GM23338 (cell line): ENCODE measurements at regions not wholly inside any gene's neighbourhood (a gene's known extent, or its start where the extent isn't known, plus 50 kb on each side); places are given as distances from the start of the nearest gene placed in this dataset.

Source experiments
- ATAC-seq: fragments of 200-7000 bp; cut with Tn5 transposase; 3 replicates; pipeline ENCODE4 v1.9.1; 2020
- DNase-seq: peaks from one replicate; pipeline ENCODE4 v3.0.0-alpha.2; 2015; ENCODE audit warnings: low spot score
- H2AFZ ChIP-seq: fragments of 200-600 bp; sonication (generic); 2 replicates; pipeline ENCODE4 v1.8.0; 2016; ENCODE audit warnings: antibody characterized with exemption, mild to moderate bottlenecking, moderate library complexity
- H3F3A ChIP-seq: fragments of 200-600 bp; sonication (generic); replicated peaks from 2 replicates; pipeline ENCODE4 v1.8.0; 2017; ENCODE audit warnings: antibody characterized with exemption, mixed run types, low read depth
- H3K27ac ChIP-seq: fragments of 200-600 bp; sonication (generic); 2 replicates; pipeline ENCODE4 v1.6.1; 2016; ENCODE audit warnings: low read depth
- H3K27me3 ChIP-seq: fragments of 200-600 bp; sonication (generic); 2 replicates; pipeline ENCODE4 v1.8.0; 2016; ENCODE audit warnings: mild to moderate bottlenecking, mixed run types, moderate library complexity; ENCODE audit not compliant: insufficient read depth
- H3K36me3 ChIP-seq: fragments of 200-600 bp; sonication (generic); 2 replicates; pipeline ENCODE4 v1.8.0; 2016; ENCODE audit warnings: mild to moderate bottlenecking; ENCODE audit not compliant: insufficient read depth
- H3K4me1 ChIP-seq: fragments of 200-600 bp; sonication (generic); 2 replicates; pipeline ENCODE4 v1.8.0; 2016; ENCODE audit warnings: mild to moderate bottlenecking, moderate library complexity; ENCODE audit not compliant: insufficient read depth
- H3K4me2 ChIP-seq: fragments of 200-600 bp; sonication (generic); 2 replicates; pipeline ENCODE4 v1.7.1; 2017; ENCODE audit warnings: mixed run types
- H3K4me3 ChIP-seq: fragments of 200-600 bp; sonication (generic); 2 replicates; pipeline ENCODE4 v1.6.1; 2016; ENCODE audit warnings: mixed run types
- H3K79me2 ChIP-seq: fragments of 200-600 bp; sonication (generic); replicated peaks from 2 replicates; pipeline ENCODE4 v1.8.0; 2017; ENCODE audit warnings: mild to moderate bottlenecking; ENCODE audit not compliant: insufficient read depth
- H3K9me2 ChIP-seq: fragments of 200-600 bp; sonication (generic); 2 replicates; pipeline ENCODE4 v1.8.0; 2017; ENCODE audit not compliant: insufficient read depth
- H4K20me1 ChIP-seq: fragments of 200-600 bp; sonication (generic); replicated peaks from 2 replicates; pipeline ENCODE4 v1.8.0; 2017; ENCODE audit warnings: mild to moderate bottlenecking; ENCODE audit not compliant: insufficient read depth
- H3K27ac Mint-ChIP-seq: 2 replicates; pipeline ENCODE4 v1.8.0; 2020; ENCODE audit warnings: inconsistent platforms, mild to moderate bottlenecking, moderate library complexity, mixed read lengths
- H3K27me3 Mint-ChIP-seq: 3 replicates; pipeline ENCODE4 v1.8.0; 2022; ENCODE audit warnings: low read depth, mild to moderate bottlenecking, moderate library complexity, mixed read lengths, inconsistent platforms; ENCODE audit not compliant: insufficient read depth, poor library complexity
- H3K36me3 Mint-ChIP-seq: 3 replicates; pipeline ENCODE4 v1.8.0; 2021; ENCODE audit warnings: low read depth, mild to moderate bottlenecking, inconsistent platforms, moderate library complexity, mixed read lengths
- H3K4me1 Mint-ChIP-seq: 3 replicates; pipeline ENCODE4 v1.8.0; 2020; ENCODE audit warnings: mild to moderate bottlenecking, inconsistent platforms, mixed read lengths
- H3K4me3 Mint-ChIP-seq: 3 replicates; pipeline ENCODE4 v1.8.0; 2021; ENCODE audit warnings: moderate library complexity, mild to moderate bottlenecking, inconsistent platforms, mixed read lengths
- H3K9me3 Mint-ChIP-seq: 3 replicates; pipeline ENCODE4 v1.8.0; 2020; ENCODE audit warnings: moderate library complexity, mild to moderate bottlenecking, inconsistent platforms, mixed read lengths
- CTCF ChIP-seq, 2 experiments: fragments of 200-600 bp in 1 of 2; sonication (generic) in 1 of 2; conservative IDR thresholded peaks; 2 replicates each; pipeline versions ENCODE4 v1.5.1 to v1.6.1; 2016 to 2017; ENCODE audit warnings: antibody characterized with exemption in 2 of 2, low read depth in 2 of 2, mild to moderate bottlenecking in 2 of 2, moderate library complexity in 1 of 2
- ETS1 ChIP-seq: IDR thresholded peaks from 2 replicates; pipeline ENCODE4 v1.6.1; 2016; ENCODE audit warnings: antibody characterized with exemption
- EZH2phosphoT487 ChIP-seq: fragments of 200-600 bp; sonication (generic); IDR thresholded peaks from one replicate; pipeline ENCODE4 v1.8.1; 2018; ENCODE audit warnings: antibody characterized with exemption; ENCODE audit not compliant: unreplicated experiment
- JUNB ChIP-seq: IDR thresholded peaks from one replicate; pipeline ENCODE4 v1.6.1; 2016; ENCODE audit warnings: antibody characterized with exemption; ENCODE audit not compliant: unreplicated experiment
- NANOG ChIP-seq: IDR thresholded peaks from 2 replicates; pipeline ENCODE4 v1.6.1; 2016; ENCODE audit warnings: antibody characterized with exemption, borderline replicate concordance
- POLR2AphosphoS5 ChIP-seq: IDR thresholded peaks from 2 replicates; pipeline ENCODE4 v1.6.1; 2016; ENCODE audit warnings: antibody characterized with exemption, low read depth
- REST ChIP-seq: IDR thresholded peaks from one replicate; pipeline ENCODE4 v1.6.1; 2018; ENCODE audit warnings: antibody characterized with exemption; ENCODE audit not compliant: unreplicated experiment
- STAT1 ChIP-seq: IDR thresholded peaks from one replicate; pipeline ENCODE4 v1.6.1; 2016; ENCODE audit warnings: antibody characterized with exemption; ENCODE audit not compliant: unreplicated experiment
- ZNF331 ChIP-seq: fragments of 250-450 bp; sonication (Bioruptor Pico); IDR thresholded peaks from 2 replicates; pipeline ENCODE4 v1.5.0; 2020; ENCODE audit warnings: low read depth, mild to moderate bottlenecking, moderate library complexity
- ZNF462 ChIP-seq: fragments of 250-450 bp; sonication (Bioruptor Pico); IDR thresholded peaks from 2 replicates; pipeline ENCODE4 v1.5.0; 2020; ENCODE audit warnings: mild to moderate bottlenecking, moderate library complexity

GRCh38 chr6:9435281-9435680 lies 979.6 kb downstream of the TFAP2A start:
- H3F3A ChIP-seq: no peaks in the 10 kb centered on the region
- Mint-ChIP-seq H3K4me3 (no peak overlapping the region), H3K4me1 (no peaks in the 10 kb centered on the region), H3K36me3 (no peaks in the 10 kb centered on the region), H3K27me3 (no peaks in the 10 kb centered on the region), H3K27ac (no peak overlapping the region), H3K9me3 (no peaks in the 10 kb centered on the region; the same call in 2 of the 3 replicates)
- no peaks in the 10 kb centered on the region for H3K27me3 ChIP-seq
- ATAC-seq (no peak), DNase-seq (no peak)
- no peaks in the 10 kb centered on the region for H4K20me1 ChIP-seq
- H3K79me2 ChIP-seq: no peaks in the 10 kb centered on the region
- H3K4me3 ChIP-seq: no peak overlapping the region
- no peak overlapping the region for H3K27ac ChIP-seq
- H3K4me2 ChIP-seq: no peak overlapping the region
- H3K36me3 ChIP-seq: no peaks in the 10 kb centered on the region
- no peaks in the 10 kb centered on the region for H3K9me2 ChIP-seq
- no peaks in the 10 kb centered on the region for H3K4me1 ChIP-seq
- H2AFZ ChIP-seq: no peak overlapping the region
- TF ChIP-seq STAT1: no peak

GRCh38 chr6:9431945-9432344 lies 982.9 kb downstream of the TFAP2A start:
- Mint-ChIP-seq H3K4me3 (no peak overlapping the region), H3K9me3 (peaks cover 3% of the 10 kb centered on the region; the same call in 2 of the 3 replicates), H3K27ac (no peak overlapping the region), H3K4me1 (peaks cover under 1% of the 10 kb centered on the region; the same call in 2 of the 3 replicates), H3K27me3 (no peaks in the 10 kb centered on the region), H3K36me3 (no peaks in the 10 kb centered on the region)
- no peaks in the 10 kb centered on the region for H3K79me2 ChIP-seq
- H3K4me1 ChIP-seq: no peaks in the 10 kb centered on the region
- no peaks in the 10 kb centered on the region for H4K20me1 ChIP-seq
- H3K36me3 ChIP-seq: no peaks in the 10 kb centered on the region
- no peaks in the 10 kb centered on the region for H3F3A ChIP-seq
- H3K4me2 ChIP-seq: no peak overlapping the region
- ATAC-seq: no peak
- DNase-seq: no peak
- H3K27me3 ChIP-seq: no peaks in the 10 kb centered on the region
- H3K27ac ChIP-seq: no peak overlapping the region
- no peak overlapping the region for H2AFZ ChIP-seq
- no peaks in the 10 kb centered on the region for H3K9me2 ChIP-seq
- H3K4me3 ChIP-seq: no peak overlapping the region
- TF ChIP-seq ZNF462 (CRISPR knock-in tag) (no peak), JUNB (no peak), ETS1 (no peak), REST (no peak), EZH2phosphoT487 (no peak), NANOG (no peak), ZNF331 (CRISPR knock-in tag) (no peak), CTCF (conservative IDR thresholded peaks at IDR 0.05; ENCODE audit: low read depth in 2 of 2) (no peak), POLR2AphosphoS5 (no peak), STAT1 (no peak)
